ENCODE measurements at regions not wholly inside any gene's neighbourhood (a gene's known extent, or its start where the extent isn't known, plus 50 kb on each side); places are given as distances from the start of the nearest gene placed in this dataset.
"Not testable (repeated sequence)": the region's sequence is repeated elsewhere in the genome, so short reads cannot be mapped to it uniquely, and the experiment has no call there.

- H3K4me1 ChIP-seq = no peaks in the 10 kb centered on the region
- TF ChIP-seq CTCF (IDR thresholded peaks at IDR 0.05) = no peak
- no peak overlapping the region for H3K27ac ChIP-seq
- H3K9ac ChIP-seq (ENCODE audit: low read depth in 2 of 2, low read length in 2 of 2) = no peak overlapping the region
- H3K36me3 ChIP-seq = no peaks in the 10 kb centered on the region
- intact Hi-C loops (cut with DNase I) = no loop called here
- H3K9me3 ChIP-seq = no peaks in the 10 kb centered on the region
- no peak for DNase-seq
- H3K4me3 ChIP-seq = no peak overlapping the region
- H3K27me3 ChIP-seq = no peaks in the 10 kb centered on the region
Observed at GRCh38 chr14:82987502-82988124, 1454.0 kb upstream of the SEL1L start.

- H3K9me3 ChIP-seq; H3K36me3 ChIP-seq; intact Hi-C loops (cut with DNase I); H3K4me1 ChIP-seq; H3K27me3 ChIP-seq; H3K9ac ChIP-seq (ENCODE audit: low read depth in 2 of 2, low read length in 2 of 2); DNase-seq; H3K27ac ChIP-seq; H3K4me3 ChIP-seq: not testable (repeated sequence)
Observed at GRCh38 chr14:82994547-82994946, 1460.9 kb upstream of the SEL1L start.

- Histone ChIP-seq H3K9ac (ENCODE audit: low read depth in 2 of 2, low read length in 2 of 2) (no peak overlapping the region), H3K9me3 (no peaks in the 10 kb centered on the region), H3K27ac (no peak overlapping the region), H3K36me3 (no peaks in the 10 kb centered on the region), H3K4me1 (no peaks in the 10 kb centered on the region), H3K27me3 (no peaks in the 10 kb centered on the region), H3K4me3 (no peak overlapping the region)
- DNase-seq = no peak
- intact Hi-C loops (cut with DNase I) = no loop called here
- no peak for TF ChIP-seq CTCF (IDR thresholded peaks at IDR 0.05)
Observed at GRCh38 chr14:82999802-83000201, 1466.1 kb upstream of the SEL1L start.

GRCh38 chr14:83004456-83005006 lies 1470.9 kb upstream of the SEL1L start:
- intact Hi-C loops (cut with DNase I) = no loop called here
- no peak for TF ChIP-seq CTCF (IDR thresholded peaks at IDR 0.05)
- H3K4me1 ChIP-seq = no peaks in the 10 kb centered on the region
- H3K27me3 ChIP-seq = no peaks in the 10 kb centered on the region
- DNase-seq = no peak
- no peaks in the 10 kb centered on the region for H3K36me3 ChIP-seq
- no peak overlapping the region for H3K27ac ChIP-seq
- no peak overlapping the region for H3K4me3 ChIP-seq
- H3K9me3 ChIP-seq = no peaks in the 10 kb centered on the region
- no peak overlapping the region for H3K9ac ChIP-seq (ENCODE audit: low read depth in 2 of 2, low read length in 2 of 2)

- Histone ChIP-seq H3K27ac (no peak overlapping the region), H3K27me3 (no peaks in the 10 kb centered on the region), H3K36me3 (no peaks in the 10 kb centered on the region), H3K9ac (ENCODE audit: low read depth in 2 of 2, low read length in 2 of 2) (no peak overlapping the region), H3K9me3 (no peaks in the 10 kb centered on the region), H3K4me1 (no peaks in the 10 kb centered on the region), H3K4me3 (no peak overlapping the region)
- DNase-seq = no peak
- TF ChIP-seq CTCF (IDR thresholded peaks at IDR 0.05) = no peak
- intact Hi-C loops (cut with DNase I) = no loop called here
Observed at GRCh38 chr14:83006121-83006670, 1472.5 kb upstream of the SEL1L start.

GRCh38 chr14:83007052-83007451 lies 1473.4 kb upstream of the SEL1L start:
- H3K4me1 ChIP-seq; intact Hi-C loops (cut with DNase I); DNase-seq: not testable (repeated sequence)

More at GRCh38 chr14:83007052-83007451, 1473.4 kb upstream of the SEL1L start:
- H3K27me3 ChIP-seq; H3K9me3 ChIP-seq; H3K9ac ChIP-seq (ENCODE audit: low read depth in 2 of 2, low read length in 2 of 2); H3K4me3 ChIP-seq; H3K36me3 ChIP-seq; H3K27ac ChIP-seq: not testable (repeated sequence)
